ENCODE measurements at regions not wholly inside any gene's neighbourhood (a gene's known extent, or its start where the extent isn't known, plus 50 kb on each side); places are given as distances from the start of the nearest gene placed in this dataset.

GRCh38 chr2:22134421-22134820 lies 1010.7 kb downstream of the TDRD15 start:
- Histone ChIP-seq H3K4me1 (ENCODE audit: control insufficient read depth in 1 of 2, insufficient read depth in 2 of 2, low read length in 2 of 2) (no peaks in the 10 kb centered on the region), H3K9me2 (ENCODE audit: insufficient read depth) (no peaks in the 10 kb centered on the region), H3K36me3 (ENCODE audit: control insufficient read depth in 1 of 2, insufficient read depth in 2 of 2, low read length in 2 of 2) (no peaks in the 10 kb centered on the region), H4K20me1 (ENCODE audit: insufficient read depth) (no peaks in the 10 kb centered on the region), H3K27me3 (ENCODE audit: insufficient read depth, low read length) (no peaks in the 10 kb centered on the region), H3K9ac (ENCODE audit: low read length) (no peak overlapping the region), H3K79me2 (ENCODE audit: insufficient read depth, low read length) (no peaks in the 10 kb centered on the region), H3K27ac (ENCODE audit: low read depth, low read length) (no peak overlapping the region), H3K9me3 (ENCODE audit: control insufficient read depth in 1 of 2, insufficient read depth in 1 of 2, low read depth in 1 of 2, low read length in 2 of 2) (peaks cover 9 to 15% of the 10 kb centered on the region in 2 experiments; a peak in 2 of 4 replicates), H3K4me2 (ENCODE audit: low read length) (no peak overlapping the region), H2AFZ (ENCODE audit: low read depth, low read length, poor library complexity, severe bottlenecking) (no peak overlapping the region), H3K4me3 (replicated peaks in 1 of 2; ENCODE audit: low read depth in 1 of 2, low read length in 2 of 2) (no peak overlapping the region)
- intact Hi-C loops (cut with micrococcal nuclease), result no loop called here
- DNase-seq (ENCODE audit: low read depth, low spot score) (no peak), ATAC-seq (no peak)
- ChIA-PET RAD21 (ENCODE audit: low non-redundant PET in 1 of 2, low total read pairs in 2 of 2, uncharacterized antibody in 2 of 2, unreplicated experiment in 2 of 2) (no interaction called here), CTCF (no interaction called here), POLR2A (no interaction called here)
- TF ChIP-seq ZNF274 (IDR thresholded peaks at IDR 0.05; ENCODE audit: low read depth, low read length) (no peak), RAD21 (IDR thresholded peaks at IDR 0.05; ENCODE audit: low read depth) (no peak), CBX3 (IDR thresholded peaks at IDR 0.05; ENCODE audit: low read depth) (no peak), FOSL1 (IDR thresholded peaks at IDR 0.05; ENCODE audit: low read depth) (no peak), EZH2phosphoT487 (IDR thresholded peaks at IDR 0.05; ENCODE audit: borderline replicate concordance) (no peak), SIN3A (IDR thresholded peaks at IDR 0.05; ENCODE audit: low read depth) (no peak), EZH2 (IDR thresholded peaks at IDR 0.05) (no peak), ELF1 (IDR thresholded peaks at IDR 0.05; ENCODE audit: borderline replicate concordance, low read depth) (no peak), SP1 (IDR thresholded peaks at IDR 0.05; ENCODE audit: low read depth) (no peak), POLR2A (IDR thresholded peaks at IDR 0.05; ENCODE audit: borderline replicate concordance, extremely low read depth, insufficient read depth, insufficient read length) (no peak), TCF7L2 (IDR thresholded peaks at IDR 0.05; ENCODE audit: borderline replicate concordance, extremely low read depth, insufficient read depth, insufficient read length) (no peak), ZFX (IDR thresholded peaks at IDR 0.05) (no peak), JUND (IDR thresholded peaks at IDR 0.05) (no peak), CEBPB (IDR thresholded peaks at IDR 0.05; ENCODE audit: low read depth) (no peak)
- TF ChIP-seq, protein P1, sequence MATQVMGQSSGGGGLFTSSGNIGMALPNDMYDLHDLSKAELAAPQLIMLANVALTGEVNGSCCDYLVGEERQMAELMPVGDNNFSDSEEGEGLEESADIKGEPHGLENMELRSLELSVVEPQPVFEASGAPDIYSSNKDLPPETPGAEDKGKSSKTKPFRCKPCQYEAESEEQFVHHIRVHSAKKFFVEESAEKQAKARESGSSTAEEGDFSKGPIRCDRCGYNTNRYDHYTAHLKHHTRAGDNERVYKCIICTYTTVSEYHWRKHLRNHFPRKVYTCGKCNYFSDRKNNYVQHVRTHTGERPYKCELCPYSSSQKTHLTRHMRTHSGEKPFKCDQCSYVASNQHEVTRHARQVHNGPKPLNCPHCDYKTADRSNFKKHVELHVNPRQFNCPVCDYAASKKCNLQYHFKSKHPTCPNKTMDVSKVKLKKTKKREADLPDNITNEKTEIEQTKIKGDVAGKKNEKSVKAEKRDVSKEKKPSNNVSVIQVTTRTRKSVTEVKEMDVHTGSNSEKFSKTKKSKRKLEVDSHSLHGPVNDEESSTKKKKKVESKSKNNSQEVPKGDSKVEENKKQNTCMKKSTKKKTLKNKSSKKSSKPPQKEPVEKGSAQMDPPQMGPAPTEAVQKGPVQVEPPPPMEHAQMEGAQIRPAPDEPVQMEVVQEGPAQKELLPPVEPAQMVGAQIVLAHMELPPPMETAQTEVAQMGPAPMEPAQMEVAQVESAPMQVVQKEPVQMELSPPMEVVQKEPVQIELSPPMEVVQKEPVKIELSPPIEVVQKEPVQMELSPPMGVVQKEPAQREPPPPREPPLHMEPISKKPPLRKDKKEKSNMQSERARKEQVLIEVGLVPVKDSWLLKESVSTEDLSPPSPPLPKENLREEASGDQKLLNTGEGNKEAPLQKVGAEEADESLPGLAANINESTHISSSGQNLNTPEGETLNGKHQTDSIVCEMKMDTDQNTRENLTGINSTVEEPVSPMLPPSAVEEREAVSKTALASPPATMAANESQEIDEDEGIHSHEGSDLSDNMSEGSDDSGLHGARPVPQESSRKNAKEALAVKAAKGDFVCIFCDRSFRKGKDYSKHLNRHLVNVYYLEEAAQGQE (IDR thresholded peaks at IDR 0.05; ENCODE audit: low read depth), result no peak
- TF ChIP-seq, protein P2, sequence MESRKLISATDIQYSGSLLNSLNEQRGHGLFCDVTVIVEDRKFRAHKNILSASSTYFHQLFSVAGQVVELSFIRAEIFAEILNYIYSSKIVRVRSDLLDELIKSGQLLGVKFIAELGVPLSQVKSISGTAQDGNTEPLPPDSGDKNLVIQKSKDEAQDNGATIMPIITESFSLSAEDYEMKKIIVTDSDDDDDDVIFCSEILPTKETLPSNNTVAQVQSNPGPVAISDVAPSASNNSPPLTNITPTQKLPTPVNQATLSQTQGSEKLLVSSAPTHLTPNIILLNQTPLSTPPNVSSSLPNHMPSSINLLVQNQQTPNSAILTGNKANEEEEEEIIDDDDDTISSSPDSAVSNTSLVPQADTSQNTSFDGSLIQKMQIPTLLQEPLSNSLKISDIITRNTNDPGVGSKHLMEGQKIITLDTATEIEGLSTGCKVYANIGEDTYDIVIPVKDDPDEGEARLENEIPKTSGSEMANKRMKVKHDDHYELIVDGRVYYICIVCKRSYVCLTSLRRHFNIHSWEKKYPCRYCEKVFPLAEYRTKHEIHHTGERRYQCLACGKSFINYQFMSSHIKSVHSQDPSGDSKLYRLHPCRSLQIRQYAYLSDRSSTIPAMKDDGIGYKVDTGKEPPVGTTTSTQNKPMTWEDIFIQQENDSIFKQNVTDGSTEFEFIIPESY (IDR thresholded peaks at IDR 0.05; ENCODE audit: extremely low read depth, insufficient replicate concordance, low read length), result no peak
- TF ChIP-seq, protein P3, sequence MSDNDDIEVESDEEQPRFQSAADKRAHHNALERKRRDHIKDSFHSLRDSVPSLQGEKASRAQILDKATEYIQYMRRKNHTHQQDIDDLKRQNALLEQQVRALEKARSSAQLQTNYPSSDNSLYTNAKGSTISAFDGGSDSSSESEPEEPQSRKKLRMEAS (IDR thresholded peaks at IDR 0.05), result no peak
- TF ChIP-seq, protein P4, sequence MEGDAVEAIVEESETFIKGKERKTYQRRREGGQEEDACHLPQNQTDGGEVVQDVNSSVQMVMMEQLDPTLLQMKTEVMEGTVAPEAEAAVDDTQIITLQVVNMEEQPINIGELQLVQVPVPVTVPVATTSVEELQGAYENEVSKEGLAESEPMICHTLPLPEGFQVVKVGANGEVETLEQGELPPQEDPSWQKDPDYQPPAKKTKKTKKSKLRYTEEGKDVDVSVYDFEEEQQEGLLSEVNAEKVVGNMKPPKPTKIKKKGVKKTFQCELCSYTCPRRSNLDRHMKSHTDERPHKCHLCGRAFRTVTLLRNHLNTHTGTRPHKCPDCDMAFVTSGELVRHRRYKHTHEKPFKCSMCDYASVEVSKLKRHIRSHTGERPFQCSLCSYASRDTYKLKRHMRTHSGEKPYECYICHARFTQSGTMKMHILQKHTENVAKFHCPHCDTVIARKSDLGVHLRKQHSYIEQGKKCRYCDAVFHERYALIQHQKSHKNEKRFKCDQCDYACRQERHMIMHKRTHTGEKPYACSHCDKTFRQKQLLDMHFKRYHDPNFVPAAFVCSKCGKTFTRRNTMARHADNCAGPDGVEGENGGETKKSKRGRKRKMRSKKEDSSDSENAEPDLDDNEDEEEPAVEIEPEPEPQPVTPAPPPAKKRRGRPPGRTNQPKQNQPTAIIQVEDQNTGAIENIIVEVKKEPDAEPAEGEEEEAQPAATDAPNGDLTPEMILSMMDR (IDR thresholded peaks at IDR 0.05 in 2 of 3, conservative IDR thresholded peaks at IDR 0.05 in 1 of 3; ENCODE audit: borderline replicate concordance in 1 of 3, insufficient read depth in 1 of 3, low read depth in 2 of 3, low read length in 2 of 3), result no peak
- no TSS peak for BruUV-seq (replicated peaks)
